HG03575 (cell line): ENCODE measurements at regions not wholly inside any gene's neighbourhood (a gene's known extent, or its start where the extent isn't known, plus 50 kb on each side); places are given as distances from the start of the nearest gene placed in this dataset.
"Not testable (repeated sequence)": the region's sequence is repeated elsewhere in the genome, so short reads cannot be mapped to it uniquely, and the experiment has no call there.

Experiments used
- ATAC-seq: cut with Tn5 transposase; IDR thresholded peaks from one replicate; pipeline ENCODE4 v1.9.1; 2021; ENCODE audit not compliant: unreplicated experiment, insufficient number of reproducible peaks, low FRiP score; ENCODE audit errors: extremely low read depth

GRCh38 chr2:184187421-184187971, 410.8 kb upstream of the ZNF804A start:
- no peak for ATAC-seq

- no peak for ATAC-seq
These were observed 407.6 kb upstream of the ZNF804A start for GRCh38 chr2:184190725-184191124.

- ATAC-seq: no peak
These were observed 405.7 kb upstream of the ZNF804A start for GRCh38 chr2:184192649-184193048.

DNA sequence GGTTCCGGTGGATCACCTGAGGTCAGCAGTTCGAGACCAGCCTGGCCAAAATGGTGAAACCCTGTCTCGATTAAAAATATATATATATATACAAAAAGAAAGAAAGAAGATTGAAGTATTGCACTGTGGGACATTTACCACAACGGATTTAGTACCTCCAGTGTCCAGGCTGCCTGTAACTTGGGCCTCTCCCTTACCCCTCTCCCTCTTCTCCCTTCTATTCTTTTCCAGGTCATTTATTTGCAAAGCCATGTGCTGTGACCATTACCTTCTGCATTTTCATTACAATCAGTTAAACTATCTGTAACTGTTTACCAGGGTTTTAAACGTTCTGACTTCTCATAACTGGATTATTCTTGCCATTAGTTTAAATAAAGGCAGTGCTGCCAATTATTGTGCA, 400.9 kb upstream of the ZNF804A start:
- no peak for ATAC-seq

DNA sequence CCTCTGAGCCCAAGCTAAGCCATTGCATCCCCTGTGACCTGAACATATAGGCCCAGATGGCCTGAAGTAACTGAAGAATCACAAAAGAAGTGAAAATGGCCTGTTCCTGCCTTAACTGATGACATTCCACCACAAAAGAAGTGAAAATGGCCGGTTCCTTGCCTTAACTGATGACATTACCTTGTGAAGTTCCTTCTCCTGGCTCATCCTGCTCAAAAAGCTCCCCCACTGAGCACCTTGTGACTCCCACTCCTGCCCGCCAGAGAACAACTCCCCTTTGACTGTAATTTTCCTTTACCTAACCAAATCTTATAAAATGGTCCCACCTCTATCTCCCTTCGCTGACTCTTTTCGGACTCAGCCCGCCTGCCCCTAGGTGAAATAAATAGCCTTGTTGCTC, 399.5 kb upstream of the ZNF804A start:
- ATAC-seq: not testable (repeated sequence)

DNA sequence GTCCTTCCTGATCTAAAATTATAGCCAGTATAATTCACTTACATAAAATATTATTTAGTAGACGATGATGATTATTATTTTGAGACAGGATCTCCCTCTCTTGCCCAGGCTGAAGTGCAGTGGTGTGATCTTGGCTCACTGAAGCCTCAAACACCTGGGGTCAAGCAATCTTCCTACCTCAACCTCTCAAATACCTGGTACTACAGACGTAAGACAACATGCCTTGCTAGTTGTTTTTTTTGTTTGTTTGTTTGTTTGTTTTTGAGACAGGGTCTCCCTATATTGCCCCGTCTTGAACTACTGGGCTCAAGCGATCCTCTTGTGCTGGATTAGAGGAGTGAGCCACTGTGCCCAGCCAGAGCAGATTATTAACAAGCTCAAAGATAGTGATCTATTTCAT, 399.1 kb upstream of the ZNF804A start:
- no peak for ATAC-seq

- no peak for ATAC-seq
These were observed 397.1 kb upstream of the ZNF804A start for GRCh38 chr2:184201246-184201645.

GRCh38 chr2:184203661-184204060, 394.7 kb upstream of the ZNF804A start:
- ATAC-seq: no peak

GRCh38 chr2:184205048-184205596, 393.2 kb upstream of the ZNF804A start:
- ATAC-seq: no peak

GRCh38 chr2:184206045-184206444, 392.3 kb upstream of the ZNF804A start:
- ATAC-seq: no peak

- no peak for ATAC-seq
These were observed 388.0 kb upstream of the ZNF804A start for GRCh38 chr2:184210329-184210728.

GRCh38 chr2:184215745-184216144, 382.6 kb upstream of the ZNF804A start:
- ATAC-seq: no peak

- no peak for ATAC-seq
These were observed 341.7 kb upstream of the ZNF804A start for GRCh38 chr2:184256611-184257010.

DNA sequence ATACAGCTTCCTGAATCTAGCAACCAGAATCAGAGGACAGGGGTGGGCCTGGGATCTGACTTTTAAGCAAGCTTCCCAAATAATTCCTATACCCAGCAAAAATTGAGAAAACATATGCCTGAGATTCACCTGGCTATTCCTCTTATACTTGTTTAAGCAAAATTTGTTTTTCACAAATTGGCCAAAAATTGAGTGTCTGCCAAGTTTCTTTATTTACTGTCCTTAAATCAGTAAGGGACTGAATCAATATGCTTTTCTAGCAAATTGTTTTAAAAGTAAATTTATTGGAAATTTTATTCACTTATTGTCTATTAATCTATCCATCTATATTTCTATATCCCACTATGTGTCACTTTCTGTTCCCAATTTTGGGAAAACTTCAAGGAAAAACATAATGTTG, 337.0 kb upstream of the ZNF804A start:
- no peak for ATAC-seq

GRCh38 chr2:184261818-184262217, 336.5 kb upstream of the ZNF804A start:
- ATAC-seq: no peak

GRCh38 chr2:184268900-184269477, 329.3 kb upstream of the ZNF804A start:
- no peak for ATAC-seq

DNA sequence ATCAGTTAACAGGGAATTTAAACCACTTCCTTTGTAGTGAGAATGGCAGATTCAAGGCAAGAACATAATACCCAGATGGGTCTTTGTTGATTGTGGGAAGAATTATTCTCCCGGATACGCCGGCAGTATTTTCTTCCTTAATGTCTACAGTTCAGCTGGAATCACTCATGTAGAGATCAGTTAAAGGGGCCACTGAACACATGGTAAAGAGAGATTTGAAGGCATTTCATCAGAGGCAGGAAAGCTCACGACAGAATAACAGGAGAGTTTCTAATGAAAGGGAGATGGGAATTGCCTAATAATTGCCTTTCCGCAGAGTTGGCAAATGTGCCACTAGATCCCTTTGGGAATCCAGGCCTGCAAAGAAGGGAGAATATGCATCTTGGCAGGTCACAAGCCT, 327.7 kb upstream of the ZNF804A start:
- no peak for ATAC-seq

DNA sequence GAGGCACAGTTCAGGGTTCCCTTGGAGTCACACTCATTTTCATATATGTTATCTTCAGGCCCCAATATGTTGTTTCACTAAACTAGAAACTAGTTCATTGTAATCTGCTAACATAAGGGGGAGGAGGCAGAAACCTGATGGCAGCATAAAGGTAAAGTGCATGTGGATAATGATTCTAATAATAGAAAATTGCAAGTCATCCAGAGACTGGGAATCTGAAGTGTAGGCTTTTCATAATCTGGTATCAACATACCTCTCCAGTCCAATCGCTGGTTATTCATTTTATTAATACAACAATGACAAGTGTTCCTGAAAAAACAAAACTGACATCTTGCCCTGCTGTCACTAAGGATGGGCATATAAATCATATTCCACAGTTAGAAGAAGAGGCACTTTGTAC, 326.3 kb upstream of the ZNF804A start:
- no peak for ATAC-seq

GRCh38 chr2:184294831-184295230, 303.5 kb upstream of the ZNF804A start:
- ATAC-seq: no peak

DNA sequence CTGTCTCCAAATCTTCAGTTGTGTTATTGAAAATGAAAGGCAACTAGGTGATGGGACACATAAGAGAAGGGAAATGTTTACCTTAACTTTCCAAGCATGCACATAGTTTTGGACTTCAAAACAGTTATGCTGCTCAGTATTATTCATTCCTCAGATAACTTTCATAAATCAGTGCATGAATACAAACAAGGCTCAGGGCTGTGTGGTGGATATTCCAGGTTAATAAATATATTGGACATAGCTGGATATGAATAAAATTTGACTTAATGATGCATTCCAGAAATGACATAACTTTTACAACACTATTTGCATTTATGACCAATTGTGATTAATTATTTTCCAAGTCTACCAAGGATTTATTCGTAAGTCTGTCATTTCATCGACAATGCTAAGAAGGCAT, 301.2 kb upstream of the ZNF804A start:
- ATAC-seq: no peak

DNA sequence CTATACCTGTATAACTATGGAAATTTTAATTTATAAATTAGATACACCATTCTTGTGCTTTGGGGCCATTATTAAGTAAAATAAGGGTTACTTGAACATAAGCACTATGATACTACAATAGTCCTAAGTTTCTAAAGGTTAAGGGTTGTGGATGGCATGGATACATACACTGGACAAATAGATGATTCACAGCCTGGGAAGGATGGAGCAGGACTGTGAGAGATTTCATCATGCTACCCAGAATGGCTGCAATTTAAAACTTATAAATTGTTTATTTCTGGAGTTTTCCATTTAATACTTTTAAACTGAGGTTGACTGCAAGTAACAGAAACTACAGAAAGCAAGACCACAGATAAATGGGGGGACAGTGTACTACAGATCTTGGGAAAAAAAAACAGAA, 295.8 kb upstream of the ZNF804A start:
- no peak for ATAC-seq
